Stomach (tissue), 8 donors: ENCODE measurements at regions not wholly inside any gene's neighbourhood (a gene's known extent, or its start where the extent isn't known, plus 50 kb on each side); places are given as distances from the start of the nearest gene placed in this dataset.
"Not testable (repeated sequence)": the region's sequence is repeated elsewhere in the genome, so short reads cannot be mapped to it uniquely, and the experiment has no call there.

Source experiments
- DNase-seq, 2 donors: peaks; one replicate each; pipeline versions ENCODE4 v3.0.0 to v3.0.0-alpha.2; 2013 to 2019
- H3K27ac ChIP-seq, 5 donors: fragments of 200-600 bp in 4 of 5; sonication (generic) in 4 of 5; one replicate each; pipeline ENCODE4 v1.5.1; 2013 to 2019; ENCODE audit warnings: mild to moderate bottlenecking in 1 of 5, moderate library complexity in 1 of 5
- H3K27me3 ChIP-seq, 3 donors: fragments of 200-600 bp; sonication (generic); one replicate each; pipeline ENCODE4 v1.5.1; 2017 to 2019; ENCODE audit warnings: mixed run types in 1 of 3
- H3K36me3 ChIP-seq, 4 donors: fragments of 200-600 bp; sonication (generic); 1 replicate in 3 of 4; 2 replicates in 1 of 4; pipeline ENCODE4 v1.5.1; 2016 to 2019
- H3K4me1 ChIP-seq, 4 donors: fragments of 200-600 bp; sonication (generic); one replicate each; pipeline ENCODE4 v1.5.1; 2016 to 2019
- H3K4me3 ChIP-seq, 4 donors: fragments of 200-600 bp; sonication (generic) in 3 of 4; one replicate each; pipeline ENCODE4 v1.5.1; 2016 to 2019; ENCODE audit warnings: mild to moderate bottlenecking in 1 of 4
- H3K9me3 ChIP-seq, 4 donors: fragments of 200-600 bp; sonication (generic); one replicate each; pipeline ENCODE4 v1.5.1; 2016 to 2019
- EP300 ChIP-seq: sonication (generic); formaldehyde crosslinking; IDR thresholded peaks from one replicate; pipeline ENCODE4 v1.6.1; 2017; ENCODE audit warnings: antibody characterized with exemption
- POLR2A ChIP-seq, 4 donors: fragments of 450-650 bp; IDR thresholded peaks; one replicate each; pipeline ENCODE4 v1.6.1; 2016; ENCODE audit warnings: antibody characterized with exemption in 4 of 4, control low read depth in 2 of 4, mild to moderate bottlenecking in 1 of 4, moderate library complexity in 1 of 4
- POLR2AphosphoS5 ChIP-seq, 3 donors: sonication (generic); formaldehyde crosslinking; IDR thresholded peaks; one replicate each; pipeline ENCODE4 v1.6.1; 2016; ENCODE audit warnings: antibody characterized with exemption in 3 of 3
- WGBS, 5 donors: extraction: QIAGEN DNeasy Blood & Tissue Kit in 3 of 5; methylation state at CpG; one replicate each; pipeline versions ENCODE4 v1.1.5 to v1.1.7; 2013 to 2018; 5-methylcytosine and 5-hydroxymethylcytosine counted together
- intact Hi-C: fragments of 100-400 bp; cut with DNase I; formaldehyde crosslinking; loops from one replicate; pipeline ENCODE4 v1.15.1; 2023; ENCODE audit warnings: low total_unique reads
- TF ChIP-seq, protein P1 (sequence below), 7 experiments: fragments of 450-650 bp in 4 of 7; fragments of 200-600 bp in 3 of 7; sonication (generic) in 3 of 7; IDR thresholded peaks; one replicate each; pipeline ENCODE4 v1.5.1; 2016 to 2019; ENCODE audit warnings: antibody characterized with exemption in 7 of 7, control low read depth in 2 of 7, mild to moderate bottlenecking in 1 of 7
- donor health status: healthy with polysubstance abuse.
- donor health status: Bipolar disorder and iron deficiency.
- donor health status: healthy.

DNA sequence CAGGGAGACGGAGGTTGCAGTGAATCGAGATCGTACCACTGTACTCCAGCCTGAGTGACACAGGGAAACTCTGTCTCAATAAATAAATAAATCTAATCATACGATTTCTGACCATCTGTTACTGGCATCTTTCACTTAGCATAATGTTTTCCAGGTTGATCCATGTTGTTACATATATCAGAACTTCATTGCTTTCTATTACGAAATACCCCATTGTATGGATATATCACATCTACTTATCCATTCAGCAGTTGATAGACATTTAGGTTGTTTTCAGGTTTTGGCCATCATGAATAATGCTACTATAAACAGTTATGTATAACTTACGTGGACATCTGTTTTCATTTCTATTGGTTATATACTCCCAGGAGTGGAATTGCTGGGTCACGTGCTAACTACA lies 303.9 kb downstream of the PAX3 start:
- Histone ChIP-seq H3K27me3 (no peaks in the 10 kb centered on the region), H3K4me3 (no peak overlapping the region), H3K36me3 (no peaks in the 10 kb centered on the region), H3K4me1 (no peaks in the 10 kb centered on the region), H3K9me3 (no peaks in the 10 kb centered on the region), H3K27ac (no peak overlapping the region)
- no peak for TF ChIP-seq POLR2A (IDR thresholded peaks at IDR 0.05)
- TF ChIP-seq, protein P1, sequence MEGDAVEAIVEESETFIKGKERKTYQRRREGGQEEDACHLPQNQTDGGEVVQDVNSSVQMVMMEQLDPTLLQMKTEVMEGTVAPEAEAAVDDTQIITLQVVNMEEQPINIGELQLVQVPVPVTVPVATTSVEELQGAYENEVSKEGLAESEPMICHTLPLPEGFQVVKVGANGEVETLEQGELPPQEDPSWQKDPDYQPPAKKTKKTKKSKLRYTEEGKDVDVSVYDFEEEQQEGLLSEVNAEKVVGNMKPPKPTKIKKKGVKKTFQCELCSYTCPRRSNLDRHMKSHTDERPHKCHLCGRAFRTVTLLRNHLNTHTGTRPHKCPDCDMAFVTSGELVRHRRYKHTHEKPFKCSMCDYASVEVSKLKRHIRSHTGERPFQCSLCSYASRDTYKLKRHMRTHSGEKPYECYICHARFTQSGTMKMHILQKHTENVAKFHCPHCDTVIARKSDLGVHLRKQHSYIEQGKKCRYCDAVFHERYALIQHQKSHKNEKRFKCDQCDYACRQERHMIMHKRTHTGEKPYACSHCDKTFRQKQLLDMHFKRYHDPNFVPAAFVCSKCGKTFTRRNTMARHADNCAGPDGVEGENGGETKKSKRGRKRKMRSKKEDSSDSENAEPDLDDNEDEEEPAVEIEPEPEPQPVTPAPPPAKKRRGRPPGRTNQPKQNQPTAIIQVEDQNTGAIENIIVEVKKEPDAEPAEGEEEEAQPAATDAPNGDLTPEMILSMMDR (IDR thresholded peaks at IDR 0.05) = no peak
- TF ChIP-seq EP300 = no peak
- TF ChIP-seq POLR2AphosphoS5 (IDR thresholded peaks at IDR 0.05) = no peak
- no peak for DNase-seq
- intact Hi-C loops = no loop called here
- 88 to 91% (median 89%) methylated on average over 7 of the region's 7 CpGs for WGBS, 5 donors

DNA sequence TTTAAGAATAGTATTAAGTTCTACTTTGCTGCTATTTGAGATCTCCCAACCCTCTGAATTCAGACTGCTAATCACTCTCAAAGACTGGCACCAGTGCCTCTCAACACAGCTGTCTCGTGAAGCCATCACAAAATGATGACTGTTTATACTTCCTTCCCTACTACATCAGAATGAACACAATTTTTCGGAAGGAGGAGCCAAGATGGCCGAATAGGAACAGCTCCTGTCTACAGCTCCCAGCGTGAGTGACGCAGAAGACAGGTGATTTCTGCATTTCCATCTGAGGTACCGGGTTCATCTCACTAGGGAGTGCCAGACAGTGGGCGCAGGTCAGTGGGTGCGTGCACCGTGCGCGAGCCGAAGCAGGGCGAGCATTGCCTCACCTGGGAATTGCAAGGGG lies 314.4 kb downstream of the PAX3 start:
- H3K27ac ChIP-seq, H3K4me3 ChIP-seq, H3K36me3 ChIP-seq, H3K4me1 ChIP-seq, H3K9me3 ChIP-seq, intact Hi-C loops, H3K27me3 ChIP-seq, DNase-seq: not testable (repeated sequence)
- WGBS, 5 donors = 70 to 94% (median 82%) methylated on average over 6 to 13 of the region's 13 CpGs

DNA sequence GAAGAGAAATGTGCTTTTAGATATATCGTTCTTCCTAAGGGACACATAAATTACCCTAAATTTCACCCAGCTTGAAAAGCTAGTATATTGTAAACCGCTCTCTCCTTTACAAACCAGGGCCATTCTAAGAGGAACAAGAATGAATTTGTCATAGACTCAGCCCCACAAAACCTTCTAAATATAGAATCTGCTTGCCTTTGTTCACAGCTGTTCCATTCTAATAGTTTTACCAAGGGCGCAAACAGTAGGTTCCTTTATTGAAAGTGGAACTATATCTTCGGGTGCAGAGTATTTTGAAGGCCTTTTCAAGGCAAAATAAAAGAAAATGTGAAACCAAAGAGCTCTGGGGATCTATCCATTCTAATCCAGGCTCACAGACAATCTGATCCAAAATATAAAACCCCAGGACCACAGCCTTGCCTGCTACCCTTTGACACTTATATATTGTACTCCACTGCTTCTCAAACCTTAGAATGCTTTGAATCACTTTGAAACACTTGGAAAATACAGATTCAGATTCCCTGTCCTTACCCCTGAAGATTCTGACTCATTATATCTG lies 316.8 kb downstream of the PAX3 start:
- H3K4me1 ChIP-seq = no peaks in the 10 kb centered on the region
- TF ChIP-seq POLR2AphosphoS5 (IDR thresholded peaks at IDR 0.05) = no peak
- TF ChIP-seq, protein P1 (IDR thresholded peaks at IDR 0.05) = no peak
- no peak for TF ChIP-seq POLR2A (IDR thresholded peaks at IDR 0.05)
- no peak for TF ChIP-seq EP300
- H3K36me3 ChIP-seq = no peaks in the 10 kb centered on the region
- intact Hi-C loops = no loop called here
- WGBS, 5 donors = 68 to 80% (median 78%) methylated on average over 4 of the region's 4 CpGs
- H3K4me3 ChIP-seq = no peak overlapping the region
- H3K9me3 ChIP-seq = no peaks in the 10 kb centered on the region
- no peak overlapping the region for H3K27ac ChIP-seq
- no peaks in the 10 kb centered on the region for H3K27me3 ChIP-seq
- no peak for DNase-seq

DNA sequence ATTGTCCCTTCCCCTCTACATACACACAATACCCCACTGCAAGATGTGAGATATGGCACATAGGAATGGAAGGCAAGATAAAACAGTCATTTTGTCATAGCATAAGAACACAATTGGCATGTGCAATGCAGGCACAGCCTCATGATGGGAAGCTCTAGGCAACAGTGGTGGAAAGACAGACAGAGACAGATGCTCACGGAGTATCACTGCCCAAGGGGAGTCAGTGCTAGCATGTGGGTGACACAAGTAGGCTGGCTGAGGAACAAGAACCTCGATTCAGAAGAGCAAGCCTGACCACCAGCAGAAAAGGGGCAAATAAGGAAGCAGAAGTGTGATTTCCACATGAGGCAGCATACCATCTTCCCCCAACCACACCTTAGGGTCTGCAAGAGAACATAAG lies 323.6 kb downstream of the PAX3 start:
- H3K27me3 ChIP-seq = no peaks in the 10 kb centered on the region
- intact Hi-C loops = no loop called here
- DNase-seq = no peak
- H3K9me3 ChIP-seq = no peaks in the 10 kb centered on the region
- no peak overlapping the region for H3K27ac ChIP-seq
- no peaks in the 10 kb centered on the region for H3K4me1 ChIP-seq
- 61 to 82% (median 80%) methylated on average over 2 of the region's 2 CpGs for WGBS, 5 donors
- H3K36me3 ChIP-seq = no peaks in the 10 kb centered on the region
- TF ChIP-seq POLR2AphosphoS5 (IDR thresholded peaks at IDR 0.05) (no peak), POLR2A (IDR thresholded peaks at IDR 0.05) (no peak), EP300 (no peak)
- TF ChIP-seq, protein P1 (IDR thresholded peaks at IDR 0.05) = no peak
- H3K4me3 ChIP-seq = no peak overlapping the region

DNA sequence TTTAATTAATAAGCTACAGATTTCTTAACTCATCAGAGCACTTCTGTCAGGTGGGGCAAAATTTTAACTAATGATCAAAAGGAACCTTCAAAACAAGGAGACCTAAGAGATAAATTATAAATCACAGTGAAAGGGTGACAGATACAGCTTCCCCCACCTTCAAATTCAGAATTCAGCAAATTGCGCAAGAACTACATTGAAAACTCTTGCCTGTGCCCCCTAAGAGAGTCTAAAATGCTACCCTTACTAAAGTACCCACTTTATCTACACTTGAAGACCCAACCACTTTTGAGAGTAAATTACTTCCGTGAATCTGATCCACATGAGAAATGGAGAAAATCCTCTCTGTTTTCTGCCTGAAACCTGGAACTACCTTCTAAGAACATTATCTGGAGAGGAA lies 324.9 kb downstream of the PAX3 start:
- Histone ChIP-seq H3K27ac (no peak overlapping the region), H3K4me1 (no peaks in the 10 kb centered on the region), H3K4me3 (no peak overlapping the region), H3K9me3 (no peaks in the 10 kb centered on the region), H3K36me3 (no peaks in the 10 kb centered on the region), H3K27me3 (no peaks in the 10 kb centered on the region)
- intact Hi-C loops = no loop called here
- WGBS, 5 donors = 90 to 96% (median 95%) methylated on average over 2 of the region's 2 CpGs
- no peak for DNase-seq
- TF ChIP-seq, protein P1 (IDR thresholded peaks at IDR 0.05) = no peak
- no peak for TF ChIP-seq EP300
